Activated CD8-positive, alpha-beta T cell treated with anti-CD3 and anti-CD28 coated beads for 36 hours (primary cell): ENCODE measurements at regions not wholly inside any gene's neighbourhood (a gene's known extent, or its start where the extent isn't known, plus 50 kb on each side); places are given as distances from the start of the nearest gene placed in this dataset.
A peak's percentile ranks its signal among the peaks of the same experiment; 100 is the strongest.

Experiments
- ATAC-seq: fragments of 200-7000 bp; cut with Tn5 transposase; one replicate; pipeline ENCODE4 v1.10.0; 2021; ENCODE audit warnings: mild to moderate bottlenecking, moderate library complexity
- CTCF ChIA-PET: fragments of 350-600 bp; sonication (Branson Sonifier 250); formaldehyde crosslinking; loops from one replicate; lab custom pipeline; 2021; ENCODE audit warnings: antibody characterized with exemption; lab: Charles Lee
- POLR2A ChIA-PET: fragments of 350-600 bp; sonication (Branson Sonifier 250); formaldehyde crosslinking; loops from one replicate; lab custom pipeline; 2021; ENCODE audit warnings: antibody characterized with exemption; lab: Charles Lee
- DNase-seq: peaks from one replicate; pipeline ENCODE4 v3.0.0-alpha.2; 2020
- H3K27ac Mint-ChIP-seq: one replicate; pipeline ENCODE4 v1.8.0; 2021; ENCODE audit warnings: mild to moderate bottlenecking, mixed read lengths
- H3K27me3 Mint-ChIP-seq: one replicate; pipeline ENCODE4 v1.8.0; 2021; ENCODE audit warnings: mixed read lengths
- H3K36me3 Mint-ChIP-seq: one replicate; pipeline ENCODE4 v1.8.0; 2021; ENCODE audit warnings: low read depth, mixed read lengths
- H3K4me1 Mint-ChIP-seq: one replicate; pipeline ENCODE4 v1.8.0; 2021; ENCODE audit warnings: low read depth, mixed read lengths
- H3K4me3 Mint-ChIP-seq: one replicate; pipeline ENCODE4 v1.8.0; 2021; ENCODE audit warnings: mild to moderate bottlenecking, moderate library complexity, mixed read lengths
- H3K9me3 Mint-ChIP-seq: one replicate; pipeline ENCODE4 v1.8.0; 2021; ENCODE audit warnings: mixed read lengths
- intact Hi-C: fragments of 100-400 bp; cut with micrococcal nuclease; formaldehyde crosslinking; loops from one replicate; pipeline ENCODE4 v1.10.0; 2022
- TF ChIP-seq, protein P1 (sequence below): fragments of 200-600 bp; IDR thresholded peaks from one replicate; pipeline ENCODE4 v1.8.0; 2022; ENCODE audit warnings: antibody characterized with exemption, mild to moderate bottlenecking

DNA sequence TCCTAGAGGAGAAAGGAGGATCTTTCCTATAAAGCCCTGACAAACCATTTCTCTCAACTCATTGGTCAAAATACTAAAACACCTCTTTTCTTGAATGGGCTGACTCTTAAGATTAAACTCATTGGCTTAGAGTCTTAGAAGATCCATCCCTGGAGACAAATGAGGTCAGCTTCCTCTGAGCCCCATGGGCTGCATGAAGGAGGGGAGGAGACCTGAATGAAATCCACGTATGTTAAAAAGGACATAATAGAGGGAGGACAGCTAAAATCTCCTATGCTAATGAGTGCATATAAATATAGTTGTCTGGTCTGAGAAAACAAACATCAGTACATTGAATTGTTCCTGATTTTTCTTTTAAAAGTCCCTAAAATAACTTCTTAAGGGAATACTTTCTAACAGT, 255.0 kb downstream of the TBL1XR1 start:
- Mint-ChIP-seq H3K4me1 (no peaks in the 10 kb centered on the region), H3K36me3 (no peaks in the 10 kb centered on the region), H3K9me3 (no peaks in the 10 kb centered on the region), H3K4me3 (no peak overlapping the region), H3K27me3 (no peaks in the 10 kb centered on the region), H3K27ac (no peak overlapping the region)
- ChIA-PET CTCF (no interaction called here), POLR2A (no interaction called here)
- TF ChIP-seq, protein P1, sequence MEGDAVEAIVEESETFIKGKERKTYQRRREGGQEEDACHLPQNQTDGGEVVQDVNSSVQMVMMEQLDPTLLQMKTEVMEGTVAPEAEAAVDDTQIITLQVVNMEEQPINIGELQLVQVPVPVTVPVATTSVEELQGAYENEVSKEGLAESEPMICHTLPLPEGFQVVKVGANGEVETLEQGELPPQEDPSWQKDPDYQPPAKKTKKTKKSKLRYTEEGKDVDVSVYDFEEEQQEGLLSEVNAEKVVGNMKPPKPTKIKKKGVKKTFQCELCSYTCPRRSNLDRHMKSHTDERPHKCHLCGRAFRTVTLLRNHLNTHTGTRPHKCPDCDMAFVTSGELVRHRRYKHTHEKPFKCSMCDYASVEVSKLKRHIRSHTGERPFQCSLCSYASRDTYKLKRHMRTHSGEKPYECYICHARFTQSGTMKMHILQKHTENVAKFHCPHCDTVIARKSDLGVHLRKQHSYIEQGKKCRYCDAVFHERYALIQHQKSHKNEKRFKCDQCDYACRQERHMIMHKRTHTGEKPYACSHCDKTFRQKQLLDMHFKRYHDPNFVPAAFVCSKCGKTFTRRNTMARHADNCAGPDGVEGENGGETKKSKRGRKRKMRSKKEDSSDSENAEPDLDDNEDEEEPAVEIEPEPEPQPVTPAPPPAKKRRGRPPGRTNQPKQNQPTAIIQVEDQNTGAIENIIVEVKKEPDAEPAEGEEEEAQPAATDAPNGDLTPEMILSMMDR = no peak
- intact Hi-C loops = no loop called here
- DNase-seq (no peak), ATAC-seq (no peak)

DNA sequence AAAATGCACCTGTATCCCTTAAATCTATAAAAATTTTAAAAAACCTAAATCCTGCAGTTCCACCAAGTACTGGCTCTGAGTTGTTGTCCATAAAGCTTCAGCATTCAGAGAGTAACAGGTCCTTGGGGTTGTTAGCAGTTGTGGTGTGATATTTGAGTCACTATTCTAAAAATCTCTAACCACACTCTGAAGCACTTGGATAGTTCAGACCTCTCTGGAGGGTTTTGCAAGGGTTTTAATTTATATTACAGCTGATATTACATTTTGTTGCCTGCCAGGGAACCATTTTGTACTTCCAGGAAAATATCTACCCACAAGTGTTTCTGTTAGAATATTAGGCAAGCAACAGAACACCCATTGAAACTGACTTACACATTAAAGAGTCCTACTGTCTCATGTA, 255.6 kb downstream of the TBL1XR1 start:
- no peak overlapping the region for H3K27ac Mint-ChIP-seq
- TF ChIP-seq, protein P1 = no peak
- CTCF ChIA-PET = interaction anchor here (2.2 kb wide), 1 partner anchor 70 kb away, joined by 12 read pairs; no protein-coding TSS in a partner anchor

DNA sequence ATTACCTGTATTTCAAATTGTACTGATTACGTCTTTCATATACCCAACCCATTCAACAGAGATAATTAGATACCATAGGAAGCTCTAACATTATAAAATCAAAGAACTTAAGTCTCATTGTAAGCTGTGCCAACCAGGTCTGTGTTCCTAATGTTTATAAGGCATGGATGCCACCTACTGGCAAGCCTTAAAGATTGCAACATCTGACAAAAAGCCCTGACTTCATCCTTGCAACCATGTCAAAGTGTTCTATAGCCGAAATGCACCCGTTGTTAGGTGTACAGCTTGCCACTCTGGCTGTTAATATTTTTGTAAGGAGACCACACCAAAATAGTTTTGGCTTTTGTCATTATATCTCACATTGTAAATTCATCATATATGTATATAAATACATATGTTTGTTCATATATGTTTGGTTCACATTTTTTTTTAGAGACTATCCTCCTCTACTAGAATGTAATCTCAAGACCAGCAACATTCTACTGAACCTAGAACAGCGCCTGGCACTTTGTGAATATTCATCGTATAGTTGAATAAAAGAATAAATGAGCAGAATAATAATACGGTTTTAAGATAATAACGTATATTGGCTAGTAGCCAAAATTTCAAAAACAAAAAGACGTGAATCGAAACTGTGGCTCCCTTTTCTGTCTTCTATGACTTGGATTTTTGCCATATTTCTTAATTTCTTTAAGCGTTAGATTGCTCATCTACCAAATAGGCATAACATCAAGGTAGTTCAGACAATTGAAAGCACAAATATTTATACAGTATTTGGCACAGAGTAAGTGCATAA, 258.1 kb downstream of the TBL1XR1 start:
- ChIA-PET CTCF (interaction anchor here (0.6 to 2.8 kb wide), 13 partner anchors 9 to 1158 kb away, joined by 3 to 49 read pairs (median 4); no protein-coding TSS in a partner anchor), POLR2A (no interaction called here)
- H3K27ac Mint-ChIP-seq = no peak overlapping the region
- H3K9me3 Mint-ChIP-seq = no peaks in the 10 kb centered on the region
- no peaks in the 10 kb centered on the region for H3K4me1 Mint-ChIP-seq
- intact Hi-C loops = loop anchor here (2.0 to 10.0 kb wide), 2 partner anchors 66 to 424 kb away; no protein-coding TSS in a partner anchor
- H3K27me3 Mint-ChIP-seq = peaks cover 4% of the 10 kb centered on the region
- no peaks in the 10 kb centered on the region for H3K36me3 Mint-ChIP-seq
- ATAC-seq (peak; percentile 84), DNase-seq (peak; percentile 20)
- TF ChIP-seq, protein P1 = peak; percentile 80
- H3K4me3 Mint-ChIP-seq = no peak overlapping the region

More for the DNA sequence above, 255.6 kb downstream of the TBL1XR1 start:
- no peaks in the 10 kb centered on the region for H3K4me1 Mint-ChIP-seq
- no peaks in the 10 kb centered on the region for H3K9me3 Mint-ChIP-seq
- no peaks in the 10 kb centered on the region for H3K27me3 Mint-ChIP-seq
- H3K4me3 Mint-ChIP-seq = no peak overlapping the region
- ATAC-seq (peak; percentile 55), DNase-seq (no peak)
- no peaks in the 10 kb centered on the region for H3K36me3 Mint-ChIP-seq
- intact Hi-C loops = no loop called here
- POLR2A ChIA-PET = no interaction called here

DNA sequence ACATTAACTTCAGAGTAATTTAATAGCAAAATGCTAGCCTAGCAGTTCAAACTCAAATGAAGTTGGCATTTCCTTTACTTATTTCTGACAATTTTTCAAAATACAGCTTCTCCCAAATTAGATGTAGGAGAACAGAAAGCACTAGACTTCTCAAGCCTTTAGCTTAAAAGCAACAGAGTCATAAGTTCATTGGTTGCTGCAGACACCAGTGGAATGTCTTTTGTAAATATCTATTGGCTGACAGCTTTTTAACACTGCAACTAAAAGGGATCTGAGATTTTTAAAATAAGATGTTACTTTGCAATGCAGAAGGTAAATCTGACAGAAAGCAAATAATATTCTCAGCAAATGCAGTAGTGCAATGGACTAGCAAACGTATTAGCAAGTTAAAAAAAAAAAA, 259.3 kb downstream of the TBL1XR1 start:
- H3K9me3 Mint-ChIP-seq = no peaks in the 10 kb centered on the region
- no peaks in the 10 kb centered on the region for H3K36me3 Mint-ChIP-seq
- intact Hi-C loops = loop anchor here (2.0 to 10.0 kb wide), 2 partner anchors 65 to 423 kb away; no protein-coding TSS in a partner anchor
- no peak overlapping the region for H3K27ac Mint-ChIP-seq
- no peak overlapping the region for H3K4me3 Mint-ChIP-seq
- TF ChIP-seq, protein P1 = no peak
- H3K27me3 Mint-ChIP-seq = peaks cover 4% of the 10 kb centered on the region
- ChIA-PET CTCF (interaction anchor here (0.8 to 2.8 kb wide), 10 partner anchors 9 to 69 kb away, joined by 3 to 49 read pairs (median 4); no protein-coding TSS in a partner anchor), POLR2A (no interaction called here)
- DNase-seq = no peak
- no peak for ATAC-seq
- H3K4me1 Mint-ChIP-seq = no peaks in the 10 kb centered on the region

DNA sequence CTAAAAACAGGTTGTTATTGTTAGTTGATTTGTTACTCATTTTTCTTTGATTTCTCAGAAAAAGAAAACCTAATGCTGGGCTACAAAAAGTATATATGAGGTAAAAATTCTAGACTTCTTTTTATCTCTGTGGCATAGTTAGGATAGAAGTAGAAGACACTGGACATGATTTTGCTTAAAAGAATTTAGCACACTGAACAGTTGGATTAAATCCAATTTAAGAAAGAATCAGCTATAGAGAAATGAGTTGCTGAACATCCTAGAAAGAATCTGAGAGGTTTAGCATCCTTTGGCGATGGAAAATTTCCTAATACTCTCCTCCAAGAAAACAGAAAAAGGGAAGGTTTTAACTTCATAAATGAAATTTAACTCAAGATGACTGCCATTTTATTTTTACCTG, 259.7 kb downstream of the TBL1XR1 start:
- Mint-ChIP-seq H3K4me1 (no peaks in the 10 kb centered on the region), H3K36me3 (no peaks in the 10 kb centered on the region), H3K4me3 (no peak overlapping the region), H3K27me3 (peaks cover 4% of the 10 kb centered on the region), H3K27ac (no peak overlapping the region), H3K9me3 (no peaks in the 10 kb centered on the region)
- intact Hi-C loops = loop anchor here (10.0 kb wide), 1 partner anchor 423 kb away; no protein-coding TSS in a partner anchor
- ATAC-seq (no peak), DNase-seq (no peak)
- POLR2A ChIA-PET = no interaction called here
- CTCF ChIA-PET = interaction anchor here (0.7 to 2.8 kb wide), 5 partner anchors 9 to 64 kb away, joined by 3 to 49 read pairs (median 5); no protein-coding TSS in a partner anchor
- TF ChIP-seq, protein P1 = no peak
